ENCODE measurements at regions not wholly inside any gene's neighbourhood (a gene's known extent, or its start where the extent isn't known, plus 50 kb on each side); places are given as distances from the start of the nearest gene placed in this dataset.

DNA sequence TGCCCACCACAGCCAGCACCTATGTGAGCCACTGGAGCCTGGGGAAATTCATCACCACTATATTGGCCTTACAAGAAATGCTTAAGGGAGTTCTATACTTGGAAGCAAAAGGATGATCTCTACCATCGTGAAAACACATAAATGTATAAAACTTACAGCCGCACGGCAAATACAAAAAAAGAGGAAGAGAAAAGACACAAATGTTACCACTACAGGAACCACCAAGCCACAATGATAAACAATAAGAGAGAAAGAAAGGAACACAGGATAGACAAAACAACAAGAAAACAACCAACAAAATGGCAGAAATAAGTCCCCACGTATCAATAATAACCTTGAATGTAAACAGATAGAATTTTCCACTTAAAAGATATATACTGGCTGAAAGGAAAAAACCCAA, 267.5 kb downstream of the TMEM121 start:
- H3K27ac ChIP-seq: no peak overlapping the region
- DNase-seq (ENCODE audit: low read depth, low spot score): no peak
- no peaks in the 10 kb centered on the region for H3K36me3 ChIP-seq (ENCODE audit: insufficient read depth, low read length)
- TF ChIP-seq POLR2AphosphoS5 (IDR thresholded peaks at IDR 0.05; ENCODE audit: borderline replicate concordance, low read depth, low read length) (no peak), FOXP2 (optimal IDR thresholded peaks at IDR 0.05; ENCODE audit: control extremely low read depth, extremely low read length, insufficient read depth) (no peak), EZH2 (IDR thresholded peaks at IDR 0.05) (no peak)
- no peak overlapping the region for H3K4me3 ChIP-seq
- no peaks in the 10 kb centered on the region for H3K9me3 ChIP-seq (ENCODE audit: low read depth, low read length)
- no peak overlapping the region for H3K9ac ChIP-seq (ENCODE audit: insufficient read length)

DNA sequence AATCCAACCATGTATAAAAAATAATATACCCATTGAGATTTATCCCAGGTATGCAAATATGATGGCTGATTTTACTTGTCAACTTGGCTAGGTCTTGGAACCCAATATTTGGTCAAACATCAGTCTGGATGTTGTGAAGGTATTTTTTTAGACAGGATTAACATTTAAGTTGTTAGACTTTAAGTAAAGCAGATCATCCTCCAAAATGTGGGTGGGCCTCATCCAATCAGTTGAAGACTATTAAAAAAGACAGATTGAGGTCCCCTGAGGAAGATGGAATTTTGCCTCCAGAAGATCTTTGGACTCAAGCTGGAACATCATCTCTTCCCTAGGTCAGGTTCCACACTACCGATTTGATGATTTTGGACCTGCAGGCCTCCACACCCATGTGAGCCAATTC, 271.2 kb downstream of the TMEM121 start:
- no peak overlapping the region for H3K27ac ChIP-seq
- H3K4me3 ChIP-seq: no peak overlapping the region
- H3K36me3 ChIP-seq (ENCODE audit: insufficient read depth, low read length): no peaks in the 10 kb centered on the region
- no peak for DNase-seq (ENCODE audit: low read depth, low spot score)
- no peak overlapping the region for H3K9ac ChIP-seq (ENCODE audit: insufficient read length)
- no peak for TF ChIP-seq FOXP2 (optimal IDR thresholded peaks at IDR 0.05; ENCODE audit: control extremely low read depth, extremely low read length, insufficient read depth)
- TF ChIP-seq EZH2 (IDR thresholded peaks at IDR 0.05): no peak
- no peak for TF ChIP-seq POLR2AphosphoS5 (IDR thresholded peaks at IDR 0.05; ENCODE audit: borderline replicate concordance, low read depth, low read length)
- H3K9me3 ChIP-seq (ENCODE audit: low read depth, low read length): no peaks in the 10 kb centered on the region

DNA sequence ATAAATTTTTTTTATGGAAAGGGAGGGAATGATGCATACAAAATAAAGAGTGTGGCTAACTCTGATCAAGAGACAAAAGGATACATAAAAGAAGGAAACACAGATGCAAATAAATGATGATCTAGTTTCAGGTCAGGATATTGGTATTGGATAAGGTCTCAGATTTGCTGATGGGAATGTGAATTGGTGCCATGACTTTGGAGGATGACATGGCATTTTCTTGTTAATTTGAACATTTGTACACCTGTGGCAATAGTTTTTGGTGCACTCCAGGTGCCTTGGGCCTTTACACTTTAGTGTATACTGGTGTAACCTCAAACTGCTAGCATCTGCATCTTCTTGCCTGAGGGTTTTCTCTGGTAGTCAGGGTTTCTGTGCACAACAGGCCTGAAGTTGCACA, 279.3 kb downstream of the TMEM121 start:
- no peaks in the 10 kb centered on the region for H3K36me3 ChIP-seq (ENCODE audit: insufficient read depth, low read length)
- H3K4me3 ChIP-seq: no peak overlapping the region
- H3K27ac ChIP-seq: no peak overlapping the region
- TF ChIP-seq POLR2AphosphoS5 (IDR thresholded peaks at IDR 0.05; ENCODE audit: borderline replicate concordance, low read depth, low read length) (no peak), EZH2 (IDR thresholded peaks at IDR 0.05) (no peak), FOXP2 (optimal IDR thresholded peaks at IDR 0.05; ENCODE audit: control extremely low read depth, extremely low read length, insufficient read depth) (no peak)
- DNase-seq (ENCODE audit: low read depth, low spot score): no peak
- H3K9ac ChIP-seq (ENCODE audit: insufficient read length): no peak overlapping the region
- no peaks in the 10 kb centered on the region for H3K9me3 ChIP-seq (ENCODE audit: low read depth, low read length)

- Histone ChIP-seq H3K9ac (ENCODE audit: insufficient read length) (no peak overlapping the region), H3K9me3 (ENCODE audit: low read depth, low read length) (no peaks in the 10 kb centered on the region), H3K36me3 (ENCODE audit: insufficient read depth, low read length) (no peaks in the 10 kb centered on the region), H3K27ac (no peak overlapping the region), H3K4me3 (no peak overlapping the region)
- no peak for TF ChIP-seq EZH2 (IDR thresholded peaks at IDR 0.05)
- no peak for TF ChIP-seq POLR2AphosphoS5 (IDR thresholded peaks at IDR 0.05; ENCODE audit: borderline replicate concordance, low read depth, low read length)
- TF ChIP-seq FOXP2 (optimal IDR thresholded peaks at IDR 0.05; ENCODE audit: control extremely low read depth, extremely low read length, insufficient read depth): no peak
- no peak for DNase-seq (ENCODE audit: low read depth, low spot score)
Measured at GRCh38 chr14:105806568-105806967, 280.2 kb downstream of the TMEM121 start.

- TF ChIP-seq FOXP2 (optimal IDR thresholded peaks at IDR 0.05; ENCODE audit: control extremely low read depth, extremely low read length, insufficient read depth) (no peak), EZH2 (IDR thresholded peaks at IDR 0.05) (no peak), POLR2AphosphoS5 (IDR thresholded peaks at IDR 0.05; ENCODE audit: borderline replicate concordance, low read depth, low read length) (no peak)
- H3K9me3 ChIP-seq (ENCODE audit: low read depth, low read length): no peaks in the 10 kb centered on the region
- no peak for DNase-seq (ENCODE audit: low read depth, low spot score)
- no peak overlapping the region for H3K4me3 ChIP-seq
- no peaks in the 10 kb centered on the region for H3K36me3 ChIP-seq (ENCODE audit: insufficient read depth, low read length)
- H3K9ac ChIP-seq (ENCODE audit: insufficient read length): no peak overlapping the region
- no peak overlapping the region for H3K27ac ChIP-seq
Measured at GRCh38 chr14:105817971-105818711, 291.8 kb downstream of the TMEM121 start.

- TF ChIP-seq POLR2AphosphoS5 (IDR thresholded peaks at IDR 0.05; ENCODE audit: borderline replicate concordance, low read depth, low read length) (no peak), FOXP2 (optimal IDR thresholded peaks at IDR 0.05; ENCODE audit: control extremely low read depth, extremely low read length, insufficient read depth) (no peak), EZH2 (IDR thresholded peaks at IDR 0.05) (no peak)
- Histone ChIP-seq H3K9ac (ENCODE audit: insufficient read length) (no peak overlapping the region), H3K9me3 (ENCODE audit: low read depth, low read length) (no peaks in the 10 kb centered on the region), H3K4me3 (no peak overlapping the region), H3K36me3 (ENCODE audit: insufficient read depth, low read length) (no peaks in the 10 kb centered on the region), H3K27ac (no peak overlapping the region)
- no peak for DNase-seq (ENCODE audit: low read depth, low spot score)
Measured at GRCh38 chr14:105818712-105819005, 292.3 kb downstream of the TMEM121 start.

- no peak for DNase-seq (ENCODE audit: low read depth, low spot score)
- TF ChIP-seq POLR2AphosphoS5 (IDR thresholded peaks at IDR 0.05; ENCODE audit: borderline replicate concordance, low read depth, low read length) (no peak), EZH2 (IDR thresholded peaks at IDR 0.05) (no peak), FOXP2 (optimal IDR thresholded peaks at IDR 0.05; ENCODE audit: control extremely low read depth, extremely low read length, insufficient read depth) (no peak)
- Histone ChIP-seq H3K4me3 (no peak overlapping the region), H3K9me3 (ENCODE audit: low read depth, low read length) (no peaks in the 10 kb centered on the region), H3K27ac (no peak overlapping the region), H3K36me3 (ENCODE audit: insufficient read depth, low read length) (no peaks in the 10 kb centered on the region), H3K9ac (ENCODE audit: insufficient read length) (no peak overlapping the region)
Measured at GRCh38 chr14:105830171-105830570, 303.8 kb downstream of the TMEM121 start.

GRCh38 chr14:105836160-105836559, 309.8 kb downstream of the TMEM121 start:
- Histone ChIP-seq H3K9ac (ENCODE audit: insufficient read length) (no peak overlapping the region), H3K9me3 (ENCODE audit: low read depth, low read length) (no peaks in the 10 kb centered on the region), H3K4me3 (no peak overlapping the region), H3K27ac (no peak overlapping the region), H3K36me3 (ENCODE audit: insufficient read depth, low read length) (no peaks in the 10 kb centered on the region)
- no peak for DNase-seq (ENCODE audit: low read depth, low spot score)
- TF ChIP-seq EZH2 (IDR thresholded peaks at IDR 0.05) (no peak), POLR2AphosphoS5 (IDR thresholded peaks at IDR 0.05; ENCODE audit: borderline replicate concordance, low read depth, low read length) (no peak), FOXP2 (optimal IDR thresholded peaks at IDR 0.05; ENCODE audit: control extremely low read depth, extremely low read length, insufficient read depth) (no peak)

- Histone ChIP-seq H3K9ac (ENCODE audit: insufficient read length) (no peak overlapping the region), H3K27ac (no peak overlapping the region), H3K36me3 (ENCODE audit: insufficient read depth, low read length) (no peaks in the 10 kb centered on the region), H3K9me3 (ENCODE audit: low read depth, low read length) (no peaks in the 10 kb centered on the region), H3K4me3 (no peak overlapping the region)
- TF ChIP-seq EZH2 (IDR thresholded peaks at IDR 0.05) (no peak), FOXP2 (optimal IDR thresholded peaks at IDR 0.05; ENCODE audit: control extremely low read depth, extremely low read length, insufficient read depth) (no peak), POLR2AphosphoS5 (IDR thresholded peaks at IDR 0.05; ENCODE audit: borderline replicate concordance, low read depth, low read length) (no peak)
- DNase-seq (ENCODE audit: low read depth, low spot score): no peak
Measured at GRCh38 chr14:105836730-105837129, 310.3 kb downstream of the TMEM121 start.

Data from SK-N-MC (cell line).